GM10248 (cell line): ENCODE measurements at regions not wholly inside any gene's neighbourhood (a gene's known extent, or its start where the extent isn't known, plus 50 kb on each side); places are given as distances from the start of the nearest gene placed in this dataset.

Source experiments
- CTCF ChIA-PET: fragments of 300-600 bp; sonication (Branson Sonifier 250); formaldehyde crosslinking; extraction: SDS; loops from one replicate; lab custom pipeline; 2021; ENCODE audit warnings: antibody characterized with exemption; lab: Yijun Ruan, JAX
- POLR2A ChIA-PET: fragments of 350-650 bp; sonication (Branson Sonifier 250); formaldehyde crosslinking; extraction: SDS; loops from one replicate; lab custom pipeline; 2020; ENCODE audit warnings: antibody characterized with exemption; lab: Yijun Ruan, JAX
- DNase-seq: peaks from one replicate; pipeline ENCODE4 v3.0.0; 2012; ENCODE audit errors: extremely low spot score
- CTCF ChIP-seq: IDR thresholded peaks from 2 replicates; pipeline ENCODE4 v1.5.1; 2012; ENCODE audit warnings: mild to moderate bottlenecking, low read depth; ENCODE audit errors: extremely low read depth, missing control alignments, control extremely low read depth

- POLR2A ChIA-PET: no interaction called here
- TF ChIP-seq CTCF: no peak
- CTCF ChIA-PET: no interaction called here
- DNase-seq: no peak
These were observed 379.2 kb upstream of the ERCC4 start for GRCh38 chr16:13540771-13541170.

- no peak for DNase-seq
- ChIA-PET POLR2A (no interaction called here), CTCF (interaction anchor here (1.2 kb wide), 1 partner anchor 11 kb away, joined by 4 read pairs; no protein-coding TSS in a partner anchor)
- no peak for TF ChIP-seq CTCF
These were observed 377.7 kb upstream of the ERCC4 start for GRCh38 chr16:13542284-13542683.

GRCh38 chr16:13543850-13544249, 376.1 kb upstream of the ERCC4 start:
- POLR2A ChIA-PET: interaction anchor here (0.7 kb wide), 1 partner anchor 132 kb away, joined by 6 read pairs; no protein-coding TSS in a partner anchor
- TF ChIP-seq CTCF: no peak
- DNase-seq: no peak
- CTCF ChIA-PET: no interaction called here

- POLR2A ChIA-PET: no interaction called here
- CTCF ChIA-PET: no interaction called here
- DNase-seq: no peak
- TF ChIP-seq CTCF: no peak
These were observed 374.7 kb upstream of the ERCC4 start for GRCh38 chr16:13545271-13545670.

GRCh38 chr16:13550254-13550653, 369.7 kb upstream of the ERCC4 start:
- no peak for TF ChIP-seq CTCF
- DNase-seq: no peak
- POLR2A ChIA-PET: no interaction called here
- CTCF ChIA-PET: interaction anchor here (1.2 kb wide), 1 partner anchor 20 kb away, joined by 3 read pairs; no protein-coding TSS in a partner anchor

- CTCF ChIA-PET: no interaction called here
- TF ChIP-seq CTCF: no peak
- POLR2A ChIA-PET: no interaction called here
- no peak for DNase-seq
These were observed 367.6 kb upstream of the ERCC4 start for GRCh38 chr16:13552062-13552959.
